A673 (cell line): ENCODE measurements at regions not wholly inside any gene's neighbourhood (a gene's known extent, or its start where the extent isn't known, plus 50 kb on each side); places are given as distances from the start of the nearest gene placed in this dataset.

Source experiments
- BruUV-seq: library from RNA; stranded (reverse); fragments of 400-500 nt; replicated peaks from 2 replicates; lab custom pipeline; 2021; lab: Mats Ljungman, UMichigan
- CTCF ChIA-PET: fragments of 300-600 bp; sonication (Branson Sonifier 250); formaldehyde crosslinking; loops from one replicate; lab custom pipeline; 2022; ENCODE audit warnings: antibody characterized with exemption; lab: Charles Lee
- POLR2A ChIA-PET: fragments of 300-600 bp; sonication (Branson Sonifier 250); formaldehyde crosslinking; loops from one replicate; lab custom pipeline; 2022; ENCODE audit warnings: antibody characterized with exemption; ENCODE audit not compliant: low non-redundant PET; lab: Charles Lee
- DNase-seq: peaks from one replicate; pipeline ENCODE4 v3.0.0-alpha.2; 2015; ENCODE audit warnings: low spot score
- H3K27ac ChIP-seq: fragments of 200-600 bp; sonication (generic); 2 replicates; pipeline ENCODE4 v1.5.1; 2016; ENCODE audit warnings: mixed run types, low read depth, mild to moderate bottlenecking, mixed read lengths, antibody characterized with exemption, low read length; ENCODE audit not compliant: poor library complexity, severe bottlenecking
- H3K27me3 ChIP-seq: fragments of 200-600 bp; sonication (generic); replicated peaks from 2 replicates; pipeline ENCODE4 v1.6.1; 2017; ENCODE audit warnings: mixed run types, low read depth, mild to moderate bottlenecking, mixed read lengths, antibody characterized with exemption, low read length; ENCODE audit not compliant: insufficient read depth, poor library complexity
- H3K36me3 ChIP-seq: fragments of 200-600 bp; sonication (generic); 2 replicates; pipeline ENCODE4 v1.6.1; 2016; ENCODE audit warnings: mixed run types, mild to moderate bottlenecking, mixed read lengths, antibody characterized with exemption, low read length; ENCODE audit not compliant: insufficient read depth, poor library complexity, severe bottlenecking
- H3K4me1 ChIP-seq: fragments of 200-600 bp; sonication (generic); 2 replicates; pipeline ENCODE4 v1.6.1; 2017; ENCODE audit warnings: mixed run types, mild to moderate bottlenecking, mixed read lengths, antibody characterized with exemption, low read length; ENCODE audit not compliant: insufficient read depth, poor library complexity, severe bottlenecking
- H3K4me3 ChIP-seq: fragments of 200-600 bp; sonication (generic); 2 replicates; pipeline ENCODE4 v1.5.1; 2016; ENCODE audit warnings: low read depth, mixed run types, mild to moderate bottlenecking, mixed read lengths, low read length; ENCODE audit not compliant: poor library complexity, severe bottlenecking
- H3K9me3 ChIP-seq: fragments of 200-600 bp; sonication (generic); 2 replicates; pipeline ENCODE4 v1.6.1; 2016; ENCODE audit warnings: mixed run types, low read depth, mild to moderate bottlenecking, mixed read lengths, antibody characterized with exemption, low read length; ENCODE audit not compliant: poor library complexity, severe bottlenecking
- EZH2 ChIP-seq: fragments of 200-600 bp; sonication (generic); IDR thresholded peaks from 2 replicates; pipeline ENCODE4 v1.6.1; 2017; ENCODE audit warnings: borderline replicate concordance, low read depth, mild to moderate bottlenecking, mixed read lengths, antibody characterized with exemption, low read length; ENCODE audit not compliant: poor library complexity, severe bottlenecking
- intact Hi-C: fragments of 100-400 bp; cut with micrococcal nuclease; formaldehyde crosslinking; loops from one replicate; pipeline ENCODE4 v1.10.0; 2022; ENCODE audit not compliant: unreplicated experiment
- TF ChIP-seq, protein P1 (sequence below): fragments of 300-800, 200-600 bp; sonication (generic); conservative IDR thresholded peaks from 2 replicates; pipeline ENCODE4 v1.5.1; 2017; ENCODE audit warnings: low read depth, mild to moderate bottlenecking, antibody characterized with exemption, low read length, moderate library complexity, mixed read lengths

DNA sequence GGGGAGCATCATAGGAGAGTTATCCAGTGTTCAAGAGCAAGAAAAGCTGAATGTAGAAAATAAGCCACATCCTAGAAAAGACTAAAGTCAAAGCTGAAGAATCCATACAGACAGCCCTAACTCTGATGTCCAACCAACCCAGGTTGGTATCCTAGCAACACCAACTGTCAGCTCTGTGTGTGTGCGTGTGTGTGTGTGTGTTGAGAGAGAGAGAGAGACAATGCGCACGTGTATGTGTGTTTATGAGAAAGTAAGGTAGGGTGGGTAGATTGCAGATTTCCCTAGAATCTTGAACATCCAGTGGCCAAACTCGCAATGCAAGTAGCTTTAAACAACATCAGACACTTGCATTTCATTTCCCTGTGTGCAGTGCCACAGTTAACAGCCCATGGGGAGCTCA, 274.9 kb downstream of the FAM181B start:
- DNase-seq, result no peak
- POLR2A ChIA-PET, result no interaction called here
- no peaks in the 10 kb centered on the region for H3K9me3 ChIP-seq
- intact Hi-C loops, result no loop called here
- no peaks in the 10 kb centered on the region for H3K4me1 ChIP-seq
- no peak overlapping the region for H3K27ac ChIP-seq
- TF ChIP-seq EZH2, result no peak
- TF ChIP-seq, protein P1, sequence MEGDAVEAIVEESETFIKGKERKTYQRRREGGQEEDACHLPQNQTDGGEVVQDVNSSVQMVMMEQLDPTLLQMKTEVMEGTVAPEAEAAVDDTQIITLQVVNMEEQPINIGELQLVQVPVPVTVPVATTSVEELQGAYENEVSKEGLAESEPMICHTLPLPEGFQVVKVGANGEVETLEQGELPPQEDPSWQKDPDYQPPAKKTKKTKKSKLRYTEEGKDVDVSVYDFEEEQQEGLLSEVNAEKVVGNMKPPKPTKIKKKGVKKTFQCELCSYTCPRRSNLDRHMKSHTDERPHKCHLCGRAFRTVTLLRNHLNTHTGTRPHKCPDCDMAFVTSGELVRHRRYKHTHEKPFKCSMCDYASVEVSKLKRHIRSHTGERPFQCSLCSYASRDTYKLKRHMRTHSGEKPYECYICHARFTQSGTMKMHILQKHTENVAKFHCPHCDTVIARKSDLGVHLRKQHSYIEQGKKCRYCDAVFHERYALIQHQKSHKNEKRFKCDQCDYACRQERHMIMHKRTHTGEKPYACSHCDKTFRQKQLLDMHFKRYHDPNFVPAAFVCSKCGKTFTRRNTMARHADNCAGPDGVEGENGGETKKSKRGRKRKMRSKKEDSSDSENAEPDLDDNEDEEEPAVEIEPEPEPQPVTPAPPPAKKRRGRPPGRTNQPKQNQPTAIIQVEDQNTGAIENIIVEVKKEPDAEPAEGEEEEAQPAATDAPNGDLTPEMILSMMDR, result no peak
- no TSS peak for BruUV-seq
- no peak overlapping the region for H3K4me3 ChIP-seq
- CTCF ChIA-PET, result no interaction called here
- no peaks in the 10 kb centered on the region for H3K36me3 ChIP-seq
- no peaks in the 10 kb centered on the region for H3K27me3 ChIP-seq

DNA sequence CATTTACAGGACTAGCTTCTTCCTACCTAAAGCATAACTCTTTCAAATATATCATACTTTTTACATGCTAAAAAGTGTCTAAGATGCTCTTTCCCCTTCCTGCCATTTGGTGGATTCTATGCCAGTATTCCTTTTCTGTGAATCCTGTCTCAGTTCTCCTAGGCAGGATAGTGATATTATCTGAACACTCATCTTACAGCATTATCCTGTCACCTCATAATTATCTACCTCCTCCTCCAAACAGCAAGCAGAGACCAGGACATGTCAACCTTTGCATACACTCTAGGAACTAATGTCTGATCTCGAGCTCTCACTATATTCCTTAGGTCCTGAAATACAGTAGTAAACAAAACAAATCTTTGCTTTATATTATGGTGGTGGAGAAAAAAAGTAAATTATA, 275.5 kb downstream of the FAM181B start:
- no peak overlapping the region for H3K4me3 ChIP-seq
- no peaks in the 10 kb centered on the region for H3K4me1 ChIP-seq
- BruUV-seq, result no TSS peak
- TF ChIP-seq, protein P1, result no peak
- TF ChIP-seq EZH2, result no peak
- H3K27me3 ChIP-seq, result no peaks in the 10 kb centered on the region
- no peaks in the 10 kb centered on the region for H3K36me3 ChIP-seq
- DNase-seq, result no peak
- intact Hi-C loops, result no loop called here
- no peak overlapping the region for H3K27ac ChIP-seq
- CTCF ChIA-PET, result no interaction called here
- no peaks in the 10 kb centered on the region for H3K9me3 ChIP-seq
- POLR2A ChIA-PET, result no interaction called here

DNA sequence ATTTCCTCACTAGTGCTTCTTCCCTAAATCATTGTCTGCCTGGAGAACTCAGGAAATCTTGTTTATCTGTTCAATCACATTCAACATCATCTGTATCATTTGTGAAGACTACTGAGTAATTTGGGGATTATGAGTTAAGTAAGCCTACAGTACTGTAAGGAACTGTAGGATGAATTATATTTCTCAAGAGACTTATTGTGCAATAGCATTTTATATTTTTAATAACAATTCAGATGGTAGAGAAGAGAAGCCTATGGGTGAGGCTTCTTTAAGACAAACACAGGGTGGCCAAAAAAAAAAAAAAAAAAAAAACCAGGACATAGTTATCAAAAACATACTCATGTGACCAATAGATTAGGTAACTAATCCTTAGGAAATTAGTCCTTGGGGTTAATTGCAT, 282.7 kb downstream of the FAM181B start:
- Histone ChIP-seq H3K27ac (no peak overlapping the region), H3K4me3 (no peak overlapping the region), H3K36me3 (no peaks in the 10 kb centered on the region), H3K27me3 (peaks cover 6% of the 10 kb centered on the region), H3K9me3 (no peaks in the 10 kb centered on the region), H3K4me1 (no peaks in the 10 kb centered on the region)
- POLR2A ChIA-PET, result no interaction called here
- BruUV-seq, result no TSS peak
- DNase-seq, result no peak
- intact Hi-C loops, result no loop called here
- CTCF ChIA-PET, result no interaction called here
- TF ChIP-seq, protein P1, result no peak
- TF ChIP-seq EZH2, result no peak
